PC-9 (cell line): ENCODE measurements at regions not wholly inside any gene's neighbourhood (a gene's known extent, or its start where the extent isn't known, plus 50 kb on each side); places are given as distances from the start of the nearest gene placed in this dataset.

Experiments
- CTCF ChIP-seq: fragments of 200-600 bp; sonication (generic); conservative IDR thresholded peaks from 2 replicates; pipeline ENCODE4 v1.6.1; 2017; ENCODE audit warnings: mixed run types, antibody characterized with exemption, mild to moderate bottlenecking, moderate library complexity
- EZH2 ChIP-seq: fragments of 200-600 bp; sonication (generic); IDR thresholded peaks from 2 replicates; pipeline ENCODE4 v1.8.0; 2017; ENCODE audit warnings: antibody characterized with exemption, low read depth

- TF ChIP-seq CTCF (no peak), EZH2 (no peak)
Measured at GRCh38 chr6:27593200-27593818, 120.4 kb upstream of the ZNF184 start.
